M059J (cell line): ENCODE measurements at regions not wholly inside any gene's neighbourhood (a gene's known extent, or its start where the extent isn't known, plus 50 kb on each side); places are given as distances from the start of the nearest gene placed in this dataset.

Source experiments
- DNase-seq: peaks from one replicate; pipeline ENCODE4 v3.0.0-alpha.2; 2012; ENCODE audit warnings: low read depth

GRCh38 chr2:128690869-128691268, 372.2 kb upstream of the HS6ST1 start:
- DNase-seq, result no peak

- no peak for DNase-seq
These were observed 372.9 kb upstream of the HS6ST1 start for GRCh38 chr2:128691526-128691925.

- DNase-seq, result no peak
These were observed 374.5 kb upstream of the HS6ST1 start for GRCh38 chr2:128692895-128693742.

- DNase-seq, result no peak
These were observed 375.0 kb upstream of the HS6ST1 start for GRCh38 chr2:128693743-128694029.

GRCh38 chr2:128695646-128696220, 377.1 kb upstream of the HS6ST1 start:
- DNase-seq, result no peak

GRCh38 chr2:128696421-128696820, 377.8 kb upstream of the HS6ST1 start:
- no peak for DNase-seq

GRCh38 chr2:128701418-128701817, 382.8 kb upstream of the HS6ST1 start:
- DNase-seq, result no peak

- DNase-seq, result no peak
These were observed 383.9 kb upstream of the HS6ST1 start for GRCh38 chr2:128702616-128703015.

- no peak for DNase-seq
These were observed 389.6 kb upstream of the HS6ST1 start for GRCh38 chr2:128708106-128708816.

GRCh38 chr2:128710242-128710641, 391.6 kb upstream of the HS6ST1 start:
- no peak for DNase-seq

GRCh38 chr2:128710729-128711128, 392.1 kb upstream of the HS6ST1 start:
- no peak for DNase-seq

- no peak for DNase-seq
These were observed 395.6 kb upstream of the HS6ST1 start for GRCh38 chr2:128714285-128714684.

GRCh38 chr2:128714851-128715312, 396.2 kb upstream of the HS6ST1 start:
- DNase-seq, result no peak

- DNase-seq, result no peak
These were observed 396.7 kb upstream of the HS6ST1 start for GRCh38 chr2:128715360-128715759.

- no peak for DNase-seq
These were observed 397.6 kb upstream of the HS6ST1 start for GRCh38 chr2:128716299-128716721.

GRCh38 chr2:128717758-128718710, 399.4 kb upstream of the HS6ST1 start:
- no peak for DNase-seq

- DNase-seq, result no peak
These were observed 401.7 kb upstream of the HS6ST1 start for GRCh38 chr2:128720080-128721022.

- DNase-seq, result no peak
These were observed 402.4 kb upstream of the HS6ST1 start for GRCh38 chr2:128721096-128721495.

GRCh38 chr2:128722489-128722888, 403.8 kb upstream of the HS6ST1 start:
- DNase-seq, result no peak

GRCh38 chr2:128724547-128724946, 405.9 kb upstream of the HS6ST1 start:
- DNase-seq, result no peak

- no peak for DNase-seq
These were observed 406.3 kb upstream of the HS6ST1 start for GRCh38 chr2:128724972-128725371.
